Activated T-helper 17 cell treated with anti-CD3 and anti-CD28 coated beads, Interleukin-2, amount 50 U/mL, for 72 hours (primary cell): ENCODE measurements at regions not wholly inside any gene's neighbourhood (a gene's known extent, or its start where the extent isn't known, plus 50 kb on each side); places are given as distances from the start of the nearest gene placed in this dataset.

Experiments
- ATAC-seq: fragments of 150-1000 bp; cut with Tn5 transposase; replicated peaks from 2 replicates; pipeline ENCODE4 v1.10.0; 2021; ENCODE audit warnings: mild to moderate bottlenecking, moderate library complexity
- H3K27ac Mint-ChIP-seq: one replicate; pipeline ENCODE4 v1.8.0; 2022; ENCODE audit warnings: mixed read lengths
- H3K27me3 Mint-ChIP-seq: one replicate; pipeline ENCODE4 v1.8.0; 2022; ENCODE audit warnings: mixed read lengths
- H3K36me3 Mint-ChIP-seq: one replicate; pipeline ENCODE4 v1.8.0; 2022; ENCODE audit warnings: low read depth, mild to moderate bottlenecking, mixed read lengths
- H3K4me1 Mint-ChIP-seq: one replicate; pipeline ENCODE4 v1.8.0; 2022; ENCODE audit warnings: mixed read lengths
- H3K4me3 Mint-ChIP-seq: one replicate; pipeline ENCODE4 v1.8.0; 2022; ENCODE audit warnings: mild to moderate bottlenecking, mixed read lengths
- H3K9me3 Mint-ChIP-seq: one replicate; pipeline ENCODE4 v1.8.0; 2022; ENCODE audit warnings: mixed read lengths

DNA sequence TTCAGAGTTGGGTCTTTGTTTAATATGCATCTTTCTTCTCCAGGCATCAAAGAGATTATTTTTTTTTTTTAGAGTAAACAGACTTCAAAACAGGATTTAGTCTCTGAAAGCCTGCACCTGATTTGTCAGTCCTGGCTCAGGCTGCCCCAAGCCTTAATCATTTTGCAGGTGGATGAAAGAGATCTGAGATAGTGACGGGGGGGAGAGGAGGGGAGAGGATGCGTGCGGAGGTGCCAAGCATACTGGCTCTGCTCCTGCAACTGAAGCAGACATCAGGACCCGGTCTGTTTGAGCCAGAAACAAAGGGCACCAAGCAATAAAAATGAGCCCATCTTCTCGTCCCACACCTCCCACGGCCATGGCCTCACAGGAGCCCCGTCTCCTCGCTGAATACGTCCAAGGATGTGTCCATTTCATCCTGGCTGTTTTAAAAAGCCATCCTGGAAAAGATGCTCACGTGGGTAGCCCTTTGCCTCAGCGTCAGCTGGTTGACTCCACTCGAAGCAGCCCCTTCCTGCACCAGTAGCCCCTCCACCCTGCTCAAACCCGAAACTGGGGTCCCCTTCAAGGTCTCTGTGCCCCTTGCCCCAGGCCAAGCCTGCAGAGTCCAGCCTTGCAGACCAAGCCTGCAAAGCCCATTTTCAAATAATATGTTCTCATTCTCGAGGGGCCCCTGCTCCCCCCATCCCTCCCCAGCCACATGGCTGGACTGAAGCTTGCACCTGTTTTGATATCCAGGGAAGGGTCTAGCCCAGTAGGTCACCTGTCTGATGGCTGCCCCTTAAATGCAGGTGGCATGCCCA, 84.8 kb upstream of the TNRC6C start:
- peaks cover 10% of the 10 kb centered on the region for H3K9me3 Mint-ChIP-seq
- no peak for ATAC-seq
- H3K27ac Mint-ChIP-seq: no peak overlapping the region
- H3K4me3 Mint-ChIP-seq: no peak overlapping the region
- no peaks in the 10 kb centered on the region for H3K27me3 Mint-ChIP-seq
- no peaks in the 10 kb centered on the region for H3K36me3 Mint-ChIP-seq
- H3K4me1 Mint-ChIP-seq: peaks cover 29% of the 10 kb centered on the region

DNA sequence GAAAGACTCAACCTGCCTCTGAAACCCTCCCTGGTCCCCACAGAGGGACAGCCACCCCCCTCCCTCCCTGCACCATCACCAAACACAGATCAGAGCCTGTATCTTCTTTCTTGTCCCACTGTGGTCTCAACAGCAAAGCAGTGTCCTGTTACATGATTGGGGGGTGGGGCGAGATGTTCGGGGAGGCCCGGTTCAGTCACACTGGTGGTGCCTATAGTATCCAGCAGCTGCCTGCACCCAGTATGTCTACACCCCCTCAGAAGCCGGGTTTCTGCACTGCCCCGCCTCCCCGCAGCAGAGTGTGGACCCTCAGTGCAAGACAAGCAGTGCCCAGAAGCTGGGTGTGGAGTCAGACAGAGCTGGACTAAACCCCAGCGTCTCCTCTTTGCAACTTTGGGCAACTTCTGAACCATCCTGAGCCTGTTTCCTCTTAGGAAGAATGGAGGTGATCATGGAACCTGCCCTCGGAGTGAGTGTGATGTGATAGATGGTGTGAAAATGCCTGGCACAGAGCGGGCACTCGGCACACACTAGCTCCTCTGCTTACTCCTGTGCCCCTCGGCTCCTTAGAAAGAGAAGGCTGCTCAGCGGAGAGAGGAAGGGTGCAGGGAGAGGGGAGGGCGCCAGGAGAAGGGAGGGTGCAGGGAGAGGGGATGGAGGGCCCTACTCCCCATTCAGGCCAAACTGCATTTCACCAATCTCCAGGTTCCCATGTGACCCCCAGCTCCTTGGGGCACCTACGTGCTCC, 84.0 kb upstream of the TNRC6C start:
- Mint-ChIP-seq H3K27ac (no peak overlapping the region), H3K27me3 (no peaks in the 10 kb centered on the region), H3K9me3 (peaks cover 10% of the 10 kb centered on the region), H3K4me1 (peaks cover 33% of the 10 kb centered on the region), H3K36me3 (no peaks in the 10 kb centered on the region), H3K4me3 (no peak overlapping the region)
- no peak for ATAC-seq

DNA sequence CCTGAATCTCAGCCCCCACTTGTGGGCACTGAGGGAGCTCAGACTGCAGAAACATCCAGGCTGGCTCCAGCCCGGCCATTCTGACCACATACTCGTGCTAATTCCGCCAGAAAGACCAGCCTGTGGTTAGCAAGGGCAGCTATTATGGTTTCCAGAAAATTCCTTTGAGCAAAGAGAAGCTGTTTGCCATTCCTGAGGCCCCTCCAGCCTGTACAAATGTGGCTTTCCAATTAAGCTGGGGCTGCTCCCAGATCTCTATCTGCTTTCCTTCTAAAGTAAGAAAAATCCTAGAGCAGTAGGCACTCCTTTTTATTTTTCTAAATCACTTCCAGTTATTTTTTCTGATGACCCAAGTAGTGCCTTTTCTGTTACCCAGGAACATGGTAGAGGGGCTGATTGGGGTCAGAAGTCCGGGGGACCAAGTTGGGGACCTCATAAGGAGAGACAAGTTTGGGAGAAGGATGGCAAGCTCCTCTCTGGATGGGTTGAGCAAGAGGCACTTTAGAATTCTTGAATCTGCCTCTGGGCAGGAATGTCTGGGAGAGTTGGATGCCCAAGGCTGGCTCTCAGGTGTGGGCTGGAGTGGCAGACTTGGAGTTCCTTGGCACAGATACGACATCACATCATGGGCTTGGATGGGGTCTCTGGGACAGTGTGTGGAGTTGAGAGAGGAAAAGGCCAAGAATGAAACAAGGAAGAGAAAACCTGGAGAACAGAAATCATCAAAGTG, 83.3 kb upstream of the TNRC6C start:
- no peak for ATAC-seq
- H3K9me3 Mint-ChIP-seq: peaks cover 10% of the 10 kb centered on the region
- no peaks in the 10 kb centered on the region for H3K36me3 Mint-ChIP-seq
- no peak overlapping the region for H3K27ac Mint-ChIP-seq
- peaks cover 38% of the 10 kb centered on the region for H3K4me1 Mint-ChIP-seq
- H3K27me3 Mint-ChIP-seq: no peaks in the 10 kb centered on the region
- no peak overlapping the region for H3K4me3 Mint-ChIP-seq

DNA sequence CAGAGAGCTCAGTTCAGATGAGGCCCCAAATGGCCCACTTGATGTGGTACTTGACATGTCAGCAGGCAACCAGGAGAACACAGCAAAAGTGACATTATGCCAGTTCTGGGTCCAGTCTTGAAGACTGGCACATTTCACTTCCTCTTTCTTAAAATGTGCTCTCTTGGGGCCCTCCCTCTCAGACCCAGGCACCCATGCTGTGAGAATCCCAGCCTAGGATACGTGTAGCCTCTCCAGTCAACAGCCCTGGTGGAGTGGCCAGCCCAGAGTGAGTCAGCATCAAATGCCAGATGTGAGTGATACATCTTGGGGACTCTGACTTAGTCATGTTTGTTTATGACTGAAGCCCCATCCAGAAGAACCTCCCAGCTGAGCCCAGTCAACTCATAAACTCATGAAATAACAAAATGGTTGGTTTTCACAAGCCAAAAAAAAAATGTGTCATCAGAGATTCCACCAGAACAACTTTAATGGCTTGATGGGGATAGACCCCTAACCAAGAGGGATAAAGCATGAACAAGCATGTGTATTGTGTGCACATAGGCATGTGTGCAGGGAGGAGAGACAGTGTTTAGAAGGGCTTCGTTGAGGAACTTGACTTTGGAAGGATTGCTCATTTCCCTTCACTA, 82.5 kb upstream of the TNRC6C start:
- ATAC-seq: peak; percentile 95
- Mint-ChIP-seq H3K4me3 (no peak overlapping the region), H3K4me1 (peaks cover 37% of the 10 kb centered on the region), H3K27ac (peak overlapping the region; percentile 23), H3K9me3 (peaks cover 10% of the 10 kb centered on the region), H3K36me3 (no peaks in the 10 kb centered on the region), H3K27me3 (no peaks in the 10 kb centered on the region)

DNA sequence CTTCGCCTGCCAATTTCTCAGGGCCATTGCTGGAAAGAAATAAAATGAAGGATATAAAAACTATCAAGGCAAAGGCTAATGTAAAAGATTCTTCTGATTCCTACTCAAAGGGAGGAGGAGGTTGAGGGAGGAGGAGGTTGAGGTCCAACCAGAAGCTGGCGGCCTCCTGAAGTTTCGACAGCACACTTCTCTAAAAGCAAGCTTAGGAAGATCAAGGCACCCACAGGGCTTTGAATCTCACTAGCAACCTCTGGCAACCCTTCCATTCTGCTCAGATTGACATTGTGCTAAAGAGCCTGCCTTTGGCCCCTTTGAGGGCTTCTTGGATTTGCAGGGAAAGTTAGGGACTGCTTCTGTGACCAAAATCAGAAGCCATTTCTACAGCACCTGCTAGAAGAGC, 81.5 kb upstream of the TNRC6C start:
- Mint-ChIP-seq H3K4me1 (peaks cover 41% of the 10 kb centered on the region), H3K9me3 (peaks cover 10% of the 10 kb centered on the region)
- no peak for ATAC-seq

DNA sequence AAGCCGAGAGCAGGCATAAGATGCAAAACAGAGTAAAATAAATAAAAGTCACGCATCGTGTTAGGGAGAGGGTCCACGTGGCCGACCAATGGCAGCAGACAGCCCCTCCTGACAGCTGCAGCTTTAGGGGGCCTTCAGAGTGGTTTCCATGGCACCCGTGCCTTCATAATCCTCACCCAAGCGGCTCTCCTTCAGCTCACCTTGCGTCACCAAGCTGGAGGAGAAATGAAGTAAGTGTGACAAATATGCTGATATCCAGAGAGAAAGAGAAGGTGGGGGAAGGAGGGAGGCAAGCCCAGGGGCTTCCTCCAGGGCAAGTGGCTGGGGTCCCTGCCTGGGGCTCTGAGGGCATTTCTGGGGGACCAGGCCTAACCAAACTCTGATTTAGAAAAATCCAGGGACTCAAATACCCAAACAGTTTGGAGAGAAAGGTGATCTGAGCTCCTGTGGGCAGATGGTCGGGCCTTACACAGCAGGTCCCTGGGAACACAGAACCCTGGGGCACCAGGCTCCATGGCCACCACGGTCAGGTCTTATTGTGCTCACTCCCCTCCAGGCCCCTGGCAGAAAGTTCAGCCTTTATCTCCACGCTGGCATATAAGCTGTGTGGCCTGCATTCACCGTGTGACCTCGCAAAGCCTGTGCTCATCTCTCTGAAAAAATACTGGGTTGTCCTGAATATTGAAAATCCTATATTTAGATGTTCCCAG, 80.7 kb upstream of the TNRC6C start:
- H3K9me3 Mint-ChIP-seq: peaks cover 10% of the 10 kb centered on the region
- H3K4me3 Mint-ChIP-seq: no peak overlapping the region
- peaks cover 43% of the 10 kb centered on the region for H3K4me1 Mint-ChIP-seq
- ATAC-seq: no peak
- no peaks in the 10 kb centered on the region for H3K27me3 Mint-ChIP-seq
- no peaks in the 10 kb centered on the region for H3K36me3 Mint-ChIP-seq
- H3K27ac Mint-ChIP-seq: no peak overlapping the region

More for the DNA sequence above, 81.5 kb upstream of the TNRC6C start:
- H3K4me3 Mint-ChIP-seq: no peak overlapping the region
- no peak overlapping the region for H3K27ac Mint-ChIP-seq
- H3K36me3 Mint-ChIP-seq: no peaks in the 10 kb centered on the region
- H3K27me3 Mint-ChIP-seq: no peaks in the 10 kb centered on the region

DNA sequence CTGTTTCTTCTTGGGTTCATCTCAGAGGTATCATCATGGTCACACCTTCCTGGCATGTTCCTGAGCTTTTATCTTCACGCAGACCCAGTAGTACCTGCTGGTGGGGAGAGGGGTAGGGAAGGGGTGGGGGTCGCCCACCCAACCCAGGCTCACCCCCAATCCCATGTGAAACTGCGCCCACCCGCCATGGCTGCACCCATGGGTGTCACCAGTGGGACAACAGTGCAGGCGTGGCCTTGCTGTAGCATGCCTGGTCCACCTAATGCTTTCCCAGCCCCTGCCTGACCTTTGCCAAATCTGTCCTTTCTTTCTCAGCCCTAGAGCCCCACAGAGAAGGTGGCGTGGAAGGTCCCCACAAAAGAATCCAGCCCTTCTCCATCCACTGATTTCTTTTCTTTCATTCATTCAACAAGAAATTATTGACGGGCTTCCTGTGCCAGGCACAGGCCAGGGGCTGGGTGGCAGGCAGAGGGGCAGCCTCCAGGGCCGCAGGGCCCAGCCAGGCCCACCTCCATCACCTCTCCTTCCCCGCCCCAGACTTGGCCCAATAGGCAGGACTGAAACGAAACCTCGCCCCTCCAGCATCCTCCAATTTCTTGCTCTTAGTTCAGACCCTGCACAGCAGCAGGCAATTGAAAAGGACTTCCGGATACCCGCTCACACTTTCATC, 79.1 kb upstream of the TNRC6C start:
- Mint-ChIP-seq H3K27ac (no peak overlapping the region), H3K36me3 (no peaks in the 10 kb centered on the region), H3K27me3 (no peaks in the 10 kb centered on the region), H3K4me1 (peaks cover 45% of the 10 kb centered on the region), H3K4me3 (no peak overlapping the region), H3K9me3 (peaks cover 10% of the 10 kb centered on the region)
- ATAC-seq: no peak

DNA sequence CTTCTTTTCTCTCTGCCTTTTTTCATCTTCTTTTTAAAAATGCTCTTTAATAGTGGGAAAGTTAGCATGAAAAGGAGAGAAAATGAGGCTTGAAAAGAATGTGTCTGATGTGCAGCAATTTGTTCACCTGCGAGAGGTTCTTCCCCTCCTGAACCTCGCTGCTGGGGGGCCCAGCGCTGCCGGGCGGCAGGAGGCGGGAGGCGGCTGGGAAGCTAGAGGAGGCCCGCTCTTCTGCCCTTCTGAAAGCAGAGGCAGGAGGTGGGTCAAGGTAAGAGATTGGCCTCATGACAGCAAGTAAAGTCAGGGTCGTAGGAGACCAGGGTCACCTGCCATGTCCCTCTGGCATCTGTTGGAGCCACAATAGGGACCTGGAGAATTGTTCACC, 78.6 kb upstream of the TNRC6C start:
- no peak overlapping the region for H3K4me3 Mint-ChIP-seq
- ATAC-seq: no peak
- no peak overlapping the region for H3K27ac Mint-ChIP-seq
- peaks cover 10% of the 10 kb centered on the region for H3K9me3 Mint-ChIP-seq
- H3K4me1 Mint-ChIP-seq: peaks cover 47% of the 10 kb centered on the region
- H3K27me3 Mint-ChIP-seq: no peaks in the 10 kb centered on the region
- no peaks in the 10 kb centered on the region for H3K36me3 Mint-ChIP-seq

DNA sequence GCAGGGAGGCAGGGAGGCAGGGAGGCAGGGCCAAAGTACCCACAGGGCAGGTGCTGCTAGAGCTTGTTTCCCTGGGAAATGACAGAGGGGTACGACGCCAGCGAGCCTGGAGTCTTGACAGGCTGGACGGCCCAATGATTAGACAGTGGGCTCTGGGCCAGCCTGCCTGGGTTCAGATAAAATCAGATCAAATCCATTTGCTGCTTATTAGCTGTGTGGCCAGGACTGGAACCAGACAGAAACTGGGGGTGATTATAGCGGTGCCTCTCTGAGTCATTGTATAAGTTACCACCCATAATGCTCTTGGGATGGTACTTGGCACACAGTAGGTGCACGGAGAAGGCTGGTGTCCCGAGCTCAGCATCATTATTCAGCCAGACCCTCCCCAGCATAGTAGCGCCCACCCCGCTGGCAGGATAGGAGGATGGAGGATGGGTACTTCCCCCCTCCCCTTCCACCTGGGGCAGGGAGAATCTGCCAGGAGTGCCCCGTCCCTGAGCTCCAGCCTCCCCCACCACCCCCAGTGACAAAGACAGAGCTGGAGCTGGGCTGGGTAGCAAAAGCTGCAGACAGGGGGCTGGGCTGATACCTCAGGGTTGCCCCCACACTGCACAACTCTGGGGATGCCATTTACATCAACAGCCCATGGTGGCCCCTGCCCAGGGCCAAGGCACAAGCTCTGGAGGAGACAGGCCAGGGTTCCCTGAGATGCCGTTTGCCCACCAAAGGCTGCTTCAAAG, 77.6 kb upstream of the TNRC6C start:
- H3K4me1 Mint-ChIP-seq: peaks cover 45% of the 10 kb centered on the region
- H3K27me3 Mint-ChIP-seq: no peaks in the 10 kb centered on the region
- no peaks in the 10 kb centered on the region for H3K36me3 Mint-ChIP-seq
- H3K9me3 Mint-ChIP-seq: peaks cover 4% of the 10 kb centered on the region
- peak overlapping the region; percentile 74 for H3K4me3 Mint-ChIP-seq
- peak overlapping the region; percentile 91 for H3K27ac Mint-ChIP-seq
- ATAC-seq: no peak

DNA sequence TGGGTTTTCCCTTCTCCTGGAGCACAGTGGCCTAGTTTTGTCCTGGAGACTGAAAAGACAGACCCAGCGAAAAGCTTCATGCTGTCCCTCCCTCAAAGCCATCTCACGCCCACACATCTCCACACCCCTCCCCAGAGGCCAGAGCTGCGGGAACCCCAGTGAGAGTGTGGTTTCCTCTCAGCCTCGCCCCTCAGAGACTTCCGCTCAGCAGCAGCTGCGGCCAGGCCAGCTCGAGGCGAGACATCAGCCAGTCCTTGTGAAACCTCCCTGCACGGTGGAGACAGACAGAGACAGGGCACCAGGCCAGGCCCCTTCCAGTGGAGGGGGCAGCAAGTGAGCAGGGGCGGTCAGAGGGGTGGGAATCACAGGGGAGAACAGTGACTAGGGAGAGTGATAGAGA, 77.0 kb upstream of the TNRC6C start:
- peak overlapping the region; percentile 74 for H3K4me3 Mint-ChIP-seq
- ATAC-seq: peak; percentile 66
- H3K27me3 Mint-ChIP-seq: no peaks in the 10 kb centered on the region
- no peaks in the 10 kb centered on the region for H3K9me3 Mint-ChIP-seq
- peaks cover 43% of the 10 kb centered on the region for H3K4me1 Mint-ChIP-seq
- H3K27ac Mint-ChIP-seq: peak overlapping the region; percentile 91
- H3K36me3 Mint-ChIP-seq: no peaks in the 10 kb centered on the region

DNA sequence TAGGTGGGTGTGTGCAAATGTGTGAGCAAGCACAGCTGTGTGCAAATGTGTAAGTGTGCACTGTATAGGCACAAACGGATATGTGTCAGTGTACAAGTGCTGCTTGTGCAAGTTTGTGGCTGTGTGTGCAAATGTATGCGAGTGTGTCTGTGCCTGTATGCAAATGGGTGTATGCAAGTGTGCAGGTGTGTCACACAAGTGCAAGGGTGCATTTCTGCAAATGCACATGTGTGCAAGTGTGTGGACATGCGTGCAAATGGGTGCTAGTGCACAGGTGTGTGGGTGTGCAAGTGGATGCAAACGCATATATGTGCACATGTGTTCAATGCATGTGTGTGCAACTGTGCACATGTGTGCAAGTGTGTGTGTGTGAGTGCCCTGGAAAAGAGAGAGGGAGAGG, 76.5 kb upstream of the TNRC6C start:
- Mint-ChIP-seq H3K9me3 (no peaks in the 10 kb centered on the region), H3K4me3 (peak overlapping the region; percentile 74), H3K4me1 (peaks cover 44% of the 10 kb centered on the region), H3K27me3 (no peaks in the 10 kb centered on the region), H3K27ac (peak overlapping the region; percentile 91), H3K36me3 (no peaks in the 10 kb centered on the region)
- ATAC-seq: no peak

DNA sequence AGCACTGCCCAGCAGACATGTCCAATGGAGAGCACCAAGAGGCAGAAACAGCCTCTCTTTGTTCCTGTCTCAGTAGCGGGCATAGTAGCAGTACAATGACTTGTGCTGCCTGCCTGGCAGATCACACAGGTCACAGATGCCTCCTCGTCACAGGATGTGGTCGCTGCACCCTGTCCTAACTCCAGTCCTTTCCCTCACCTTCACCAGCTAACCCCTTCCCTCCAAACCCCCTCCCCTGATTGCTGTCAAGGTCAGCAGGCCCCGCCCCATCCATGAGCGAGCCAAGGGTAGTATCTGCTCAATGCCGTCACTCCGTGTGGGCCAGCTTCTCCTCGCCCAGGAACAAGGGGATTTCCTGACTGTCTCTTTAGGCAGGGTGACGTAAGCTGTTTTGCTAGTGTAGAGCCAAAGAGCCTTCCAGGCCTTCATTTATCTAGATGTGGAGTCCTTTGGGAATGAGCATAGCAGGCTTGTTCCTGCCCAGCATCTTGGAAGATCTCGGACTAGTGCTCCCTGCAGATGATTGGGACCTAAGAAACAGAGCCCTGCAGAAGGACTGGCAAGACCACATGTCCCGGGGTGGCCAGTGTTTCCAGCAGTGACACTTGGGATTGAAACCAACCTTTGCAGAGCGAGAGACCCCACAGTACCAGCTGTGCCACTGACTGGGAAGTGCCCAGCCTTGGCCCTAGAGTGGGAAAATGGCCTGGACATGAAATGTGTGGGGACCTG, 75.9 kb upstream of the TNRC6C start:
- H3K4me3 Mint-ChIP-seq: peak overlapping the region; percentile 74
- H3K4me1 Mint-ChIP-seq: peaks cover 50% of the 10 kb centered on the region
- peak; percentile 89 for ATAC-seq
- no peaks in the 10 kb centered on the region for H3K36me3 Mint-ChIP-seq
- H3K9me3 Mint-ChIP-seq: no peaks in the 10 kb centered on the region
- H3K27me3 Mint-ChIP-seq: no peaks in the 10 kb centered on the region
- peak overlapping the region; percentile 91 for H3K27ac Mint-ChIP-seq
